ENCODE measurements at regions not wholly inside any gene's neighbourhood (a gene's known extent, or its start where the extent isn't known, plus 50 kb on each side); places are given as distances from the start of the nearest gene placed in this dataset.
A peak's percentile ranks its signal among the peaks of the same experiment; 100 is the strongest.

GRCh38 chr4:129410115-129410514, 314.2 kb downstream of the C4orf33 start:
- no peak for DNase-seq (ENCODE audit: low read depth)

- DNase-seq (ENCODE audit: low read depth): no peak
These were observed 319.1 kb downstream of the C4orf33 start for GRCh38 chr4:129415004-129415403.

GRCh38 chr4:129420637-129421036, 324.7 kb downstream of the C4orf33 start:
- no peak for DNase-seq (ENCODE audit: low read depth)

DNA sequence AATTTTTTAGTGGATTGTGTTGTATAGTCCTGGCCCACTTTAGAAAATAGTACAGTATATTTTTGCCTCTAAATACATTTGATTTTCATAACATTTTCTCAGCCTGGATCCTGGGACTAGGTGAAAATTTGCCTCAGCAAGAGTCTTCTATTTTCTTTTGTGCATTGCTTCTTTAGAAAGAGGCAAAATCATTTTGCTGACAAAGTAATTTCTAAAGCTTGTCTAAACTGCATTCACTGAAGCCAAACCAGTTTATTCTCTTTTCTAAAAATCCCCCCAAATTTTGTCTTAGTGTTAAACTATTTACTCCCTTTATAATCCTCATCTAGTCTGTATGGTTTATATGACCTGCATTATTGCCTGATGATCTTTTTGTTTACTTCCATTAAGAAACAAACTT, 326.3 kb downstream of the C4orf33 start:
- no peak for DNase-seq (ENCODE audit: low read depth)

- no peak for DNase-seq (ENCODE audit: low read depth)
These were observed 332.5 kb downstream of the C4orf33 start for GRCh38 chr4:129428454-129428853.

- DNase-seq (ENCODE audit: low read depth): peak; percentile 12
These were observed 333.8 kb downstream of the C4orf33 start for GRCh38 chr4:129429581-129430320.

- no peak for DNase-seq (ENCODE audit: low read depth)
These were observed 341.4 kb downstream of the C4orf33 start for GRCh38 chr4:129437347-129437746.

- DNase-seq (ENCODE audit: low read depth): no peak
These were observed 342.6 kb downstream of the C4orf33 start for GRCh38 chr4:129438456-129438981.

- DNase-seq (ENCODE audit: low read depth): no peak
These were observed 350.1 kb downstream of the C4orf33 start for GRCh38 chr4:129446074-129446473.

GRCh38 chr4:129453524-129454200, 357.7 kb downstream of the C4orf33 start:
- DNase-seq (ENCODE audit: low read depth): no peak

- no peak for DNase-seq (ENCODE audit: low read depth)
These were observed 359.5 kb downstream of the C4orf33 start for GRCh38 chr4:129455482-129455881.

- DNase-seq (ENCODE audit: low read depth): no peak
These were observed 372.7 kb downstream of the C4orf33 start for GRCh38 chr4:129468624-129469023.

DNA sequence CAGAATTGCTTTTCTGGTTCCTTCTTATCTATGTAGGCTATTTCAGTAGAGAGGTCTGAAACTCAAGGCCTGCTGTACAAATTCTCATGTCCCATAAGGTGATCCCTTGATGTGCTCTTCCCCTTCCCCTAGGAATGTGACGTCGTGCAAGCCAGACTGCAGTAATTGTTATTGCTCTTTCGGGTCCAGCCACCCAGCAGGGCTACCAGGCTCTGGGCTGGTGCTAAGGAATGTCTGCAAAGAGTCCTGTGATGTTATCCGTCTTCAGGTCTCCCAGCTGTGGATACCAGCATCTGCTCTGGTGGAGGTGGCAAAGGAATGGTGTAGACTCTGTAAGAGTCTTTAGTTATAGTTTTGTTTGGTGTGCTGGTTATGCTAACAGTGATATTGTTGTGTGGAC, 378.7 kb downstream of the C4orf33 start:
- DNase-seq (ENCODE audit: low read depth): no peak

DNA sequence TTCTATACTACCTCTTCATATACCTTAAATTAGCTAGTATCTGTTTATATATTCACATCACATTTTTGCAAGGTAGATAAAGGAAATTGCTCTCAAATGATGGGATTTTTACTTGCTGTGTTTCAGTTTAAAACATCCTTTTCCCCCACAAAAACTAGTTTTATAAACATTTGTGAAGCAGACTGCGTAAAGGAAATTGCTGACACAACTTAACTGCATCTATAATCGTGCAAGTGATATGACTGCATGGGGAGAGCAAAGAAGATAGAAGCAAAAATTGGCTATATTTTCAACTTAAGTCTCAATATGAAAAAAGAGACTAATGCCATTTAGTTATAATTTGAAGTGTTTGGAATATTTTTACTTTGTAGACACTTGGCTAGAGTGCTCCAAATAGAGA, 385.2 kb downstream of the C4orf33 start:
- DNase-seq (ENCODE audit: low read depth): no peak

- no peak for DNase-seq (ENCODE audit: low read depth)
These were observed 392.5 kb downstream of the C4orf33 start for GRCh38 chr4:129488427-129488826.

DNA sequence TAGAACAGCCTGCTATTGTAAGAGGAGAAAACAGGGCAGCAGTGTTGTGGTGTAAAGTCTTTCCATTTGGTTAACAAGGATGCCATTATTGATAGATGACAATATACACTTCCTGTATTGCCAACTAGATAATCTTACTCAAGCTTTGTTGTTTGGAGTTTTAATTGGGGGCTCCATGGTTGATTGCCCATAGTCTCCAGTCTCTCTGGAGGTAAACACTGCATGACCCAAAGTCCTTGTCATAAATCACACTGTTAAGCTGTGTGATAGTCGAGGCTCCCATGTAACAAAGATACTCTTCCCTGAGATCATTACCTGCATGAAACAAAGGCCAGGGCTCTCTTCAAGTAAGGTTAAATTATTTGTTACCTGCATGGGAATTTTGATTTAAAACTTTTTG, 394.6 kb downstream of the C4orf33 start:
- no peak for DNase-seq (ENCODE audit: low read depth)

GRCh38 chr4:129498626-129499025, 402.7 kb downstream of the C4orf33 start:
- no peak for DNase-seq (ENCODE audit: low read depth)

DNA sequence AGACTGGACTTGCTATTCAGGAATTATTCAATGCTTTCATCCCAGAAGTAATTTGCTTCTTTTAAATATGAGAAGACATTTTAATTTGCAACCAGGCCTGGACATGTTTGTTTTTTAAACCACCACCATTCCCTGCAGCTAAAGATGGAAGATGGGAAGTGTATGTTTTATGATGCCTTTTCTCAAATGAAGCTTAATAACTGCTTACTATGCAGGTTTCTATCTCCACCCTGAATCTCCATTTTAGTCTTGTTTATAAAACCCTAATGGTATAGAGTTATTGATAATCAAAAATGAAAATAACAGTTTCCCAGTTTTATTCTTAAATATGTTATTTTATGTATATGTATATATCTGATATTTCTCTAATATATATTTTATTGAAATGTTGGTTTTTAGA, 418.9 kb downstream of the C4orf33 start:
- no peak for DNase-seq (ENCODE audit: low read depth)

- DNase-seq (ENCODE audit: low read depth): no peak
These were observed 419.4 kb downstream of the C4orf33 start for GRCh38 chr4:129515356-129515755.

DNA sequence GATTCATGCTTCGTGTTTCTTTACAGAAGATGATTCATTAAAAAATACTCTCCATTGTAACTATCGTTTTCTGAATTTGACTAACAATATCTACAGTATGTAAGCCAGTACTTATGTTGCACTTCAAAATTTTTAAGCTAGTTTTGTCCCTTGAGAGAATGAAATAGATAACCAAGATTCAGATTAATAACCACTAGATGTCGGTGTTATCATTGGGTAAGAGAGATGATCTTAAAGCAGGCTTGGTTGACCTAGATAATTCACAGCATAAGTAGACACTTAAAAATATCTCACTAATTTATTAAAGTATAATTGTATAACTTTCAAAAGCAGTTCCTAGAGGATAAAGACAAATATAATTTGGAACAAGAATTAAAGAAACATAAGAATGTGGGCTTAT, 430.9 kb downstream of the C4orf33 start:
- no peak for DNase-seq (ENCODE audit: low read depth)

DNA sequence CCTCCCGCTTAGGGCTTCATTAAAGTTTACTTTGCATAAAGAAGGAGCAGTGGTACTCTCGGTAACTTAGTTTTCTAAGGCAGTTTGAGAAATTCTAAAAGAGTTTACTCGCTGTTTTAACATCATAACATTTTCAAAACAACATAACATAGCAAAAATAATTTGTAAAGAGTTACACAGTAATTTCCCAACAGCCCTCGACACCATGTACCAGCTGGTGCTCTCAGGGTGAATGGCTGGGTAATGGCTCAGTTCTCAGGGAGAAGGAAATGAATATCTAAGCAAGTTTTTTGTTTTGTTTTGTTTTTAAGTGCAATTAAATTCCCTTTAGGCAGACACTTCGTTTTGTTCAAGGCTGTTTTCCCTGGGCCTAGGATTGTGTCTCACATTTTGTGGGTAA, 435.3 kb downstream of the C4orf33 start:
- no peak for DNase-seq (ENCODE audit: low read depth)

DNA sequence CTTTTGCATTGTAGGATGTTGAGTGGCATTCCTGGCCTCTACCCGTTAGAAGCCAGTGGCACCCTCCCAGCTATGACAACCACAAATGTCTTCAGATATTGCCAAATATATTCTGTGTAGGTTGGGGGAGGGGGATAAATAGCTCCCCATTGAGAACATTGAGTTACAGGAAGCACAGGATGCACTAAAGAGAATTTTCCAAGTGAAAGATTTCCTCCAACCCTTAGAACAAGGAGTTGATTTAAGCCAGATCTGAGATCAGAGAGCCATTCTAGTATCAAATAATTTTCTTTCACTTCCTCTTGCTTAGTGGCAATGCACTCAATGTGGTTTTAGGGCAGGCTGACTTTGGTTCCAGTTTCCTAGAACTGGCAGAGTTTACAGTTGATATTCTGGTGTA, 436.6 kb downstream of the C4orf33 start:
- no peak for DNase-seq (ENCODE audit: low read depth)

DNA sequence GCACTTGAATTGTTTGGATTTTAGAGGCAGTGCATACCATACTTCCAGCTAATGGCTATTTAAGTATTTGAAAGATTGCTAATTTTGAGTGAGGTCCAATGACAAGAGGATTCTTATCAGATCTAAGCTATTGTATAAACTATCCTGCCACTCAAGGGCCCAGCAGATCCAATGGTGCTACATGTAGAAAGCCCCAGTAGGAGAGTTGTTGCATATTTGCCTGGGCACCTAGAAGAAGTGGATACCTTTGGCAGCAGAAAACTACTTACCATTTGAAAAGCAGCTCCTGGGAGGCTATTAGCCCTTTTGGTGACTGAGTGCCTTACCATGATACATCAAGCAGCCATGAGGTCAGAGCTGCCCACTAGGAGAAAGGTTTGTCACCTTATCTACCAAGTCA, 447.3 kb downstream of the C4orf33 start:
- DNase-seq (ENCODE audit: low read depth): no peak

Data from renal cortical epithelial cell (primary cell).